ENCODE measurements at regions not wholly inside any gene's neighbourhood (a gene's known extent, or its start where the extent isn't known, plus 50 kb on each side); places are given as distances from the start of the nearest gene placed in this dataset.
A peak's percentile ranks its signal among the peaks of the same experiment; 100 is the strongest.

GRCh38 chr11:100536979-100537378, 150.1 kb upstream of the ARHGAP42 start:
- no peak for DNase-seq

GRCh38 chr11:100543386-100543785, 143.7 kb upstream of the ARHGAP42 start:
- no peak for DNase-seq

GRCh38 chr11:100545556-100545955, 141.5 kb upstream of the ARHGAP42 start:
- DNase-seq, result no peak

- no peak for DNase-seq
Observed at GRCh38 chr11:100545970-100546369, 141.1 kb upstream of the ARHGAP42 start.

GRCh38 chr11:100546714-100547113, 140.4 kb upstream of the ARHGAP42 start:
- peak; percentile 46 for DNase-seq

- no peak for DNase-seq
Observed at GRCh38 chr11:100550298-100550697, 136.8 kb upstream of the ARHGAP42 start.

GRCh38 chr11:100550912-100551632, 136.0 kb upstream of the ARHGAP42 start:
- no peak for DNase-seq

GRCh38 chr11:100555931-100556330, 131.2 kb upstream of the ARHGAP42 start:
- DNase-seq, result no peak

- DNase-seq, result no peak
Observed at GRCh38 chr11:100556781-100557180, 130.3 kb upstream of the ARHGAP42 start.

GRCh38 chr11:100557830-100558611, 129.1 kb upstream of the ARHGAP42 start:
- DNase-seq, result peak; percentile 68

GRCh38 chr11:100560606-100561005, 126.5 kb upstream of the ARHGAP42 start:
- DNase-seq, result no peak

- DNase-seq, result no peak
Observed at GRCh38 chr11:100561323-100561722, 125.8 kb upstream of the ARHGAP42 start.

- peak; percentile 91 for DNase-seq
Observed at GRCh38 chr11:100562128-100562527, 125.0 kb upstream of the ARHGAP42 start.

GRCh38 chr11:100563541-100564280, 123.4 kb upstream of the ARHGAP42 start:
- peak; percentile 76 for DNase-seq

- no peak for DNase-seq
Observed at GRCh38 chr11:100573911-100574513, 113.1 kb upstream of the ARHGAP42 start.

GRCh38 chr11:100574894-100575769, 112.0 kb upstream of the ARHGAP42 start:
- peak; percentile 31 for DNase-seq

GRCh38 chr11:100575860-100576717, 111.0 kb upstream of the ARHGAP42 start:
- DNase-seq, result peak; percentile 60

GRCh38 chr11:100576718-100577021, 110.4 kb upstream of the ARHGAP42 start:
- DNase-seq, result no peak

GRCh38 chr11:100578831-100579311, 108.2 kb upstream of the ARHGAP42 start:
- DNase-seq, result peak; percentile 21

GRCh38 chr11:100581318-100581717, 105.8 kb upstream of the ARHGAP42 start:
- no peak for DNase-seq
